ENCODE measurements at regions not wholly inside any gene's neighbourhood (a gene's known extent, or its start where the extent isn't known, plus 50 kb on each side); places are given as distances from the start of the nearest gene placed in this dataset.

- Mint-ChIP-seq H3K36me3 (no peaks in the 10 kb centered on the region), H3K27me3 (ENCODE audit: low read depth in 3 of 3) (peaks cover 2 to 6% (median 4%) of the 10 kb centered on the region in 3 donors)
Observed at GRCh38 chr19:5254944-5255343, 85.7 kb downstream of the PTPRS start.

GRCh38 chr19:5254543-5254942 is 86.1 kb downstream of the PTPRS start:
- H3K4me3 ChIP-seq (replicated peaks in 1 of 3; ENCODE audit: low read depth in 2 of 3, low read length in 3 of 3), result no peak overlapping the region
- H2AFZ ChIP-seq (ENCODE audit: insufficient read depth, low read depth, low read length, poor library complexity, severe bottlenecking), result no peak overlapping the region
- peaks cover 25 to 32% of the 10 kb centered on the region in 2 donors for H3K9me3 ChIP-seq (replicated peaks in 1 of 2; ENCODE audit: control insufficient read depth in 1 of 2, insufficient read depth in 1 of 2, low read length in 2 of 2)
- Mint-ChIP-seq H3K27ac (no peak overlapping the region), H3K9me3 (peaks cover 18 to 29% (median 25%) of the 10 kb centered on the region in 7 donors), H3K4me1 (no peaks in the 10 kb centered on the region), H3K36me3 (no peaks in the 10 kb centered on the region), H3K27me3 (ENCODE audit: low read depth in 3 of 3) (peaks cover 2 to 6% (median 4%) of the 10 kb centered on the region in 3 donors), H3K4me3 (no peak overlapping the region)
- no peaks in the 10 kb centered on the region for H3K36me3 ChIP-seq (replicated peaks in 1 of 2; ENCODE audit: control insufficient read depth in 1 of 2, insufficient read depth in 2 of 2, low read length in 2 of 2)
- WGBS (ENCODE audit: insufficient coverage), result 56% methylated on average over 2 of the region's 3 CpGs
- H3K4me1 ChIP-seq (ENCODE audit: control insufficient read depth in 1 of 2, insufficient read depth in 2 of 2, low read length in 2 of 2), result no peaks in the 10 kb centered on the region
- no peaks in the 10 kb centered on the region for H4K20me1 ChIP-seq (ENCODE audit: insufficient read depth, low read length)
- no peaks in the 10 kb centered on the region for H3K79me2 ChIP-seq (ENCODE audit: insufficient read depth, low read length)
- H3K9ac ChIP-seq (ENCODE audit: insufficient read depth, low read length, poor library complexity, severe bottlenecking), result no peak overlapping the region
- H3K27ac ChIP-seq (ENCODE audit: low read depth in 1 of 2, low read length in 2 of 2), result no peak overlapping the region
- no peaks in the 10 kb centered on the region for H3K27me3 ChIP-seq (ENCODE audit: control insufficient read depth in 2 of 2, insufficient read depth in 2 of 2, low read length in 2 of 2)
- no peak for TF ChIP-seq CTCF (IDR thresholded peaks at IDR 0.05)
- no peak for DNase-seq
- H3K4me2 ChIP-seq (replicated peaks; ENCODE audit: extremely low read depth, low read length, poor library complexity, severe bottlenecking), result no peak overlapping the region
- intact Hi-C loops (cut with micrococcal nuclease), result no loop called here

More at GRCh38 chr19:5254944-5255343, 85.7 kb downstream of the PTPRS start:
- intact Hi-C loops (cut with micrococcal nuclease), result no loop called here
- Histone ChIP-seq H3K27me3 (ENCODE audit: control insufficient read depth in 2 of 2, insufficient read depth in 2 of 2, low read length in 2 of 2) (no peaks in the 10 kb centered on the region), H3K9me3 (replicated peaks in 1 of 2; ENCODE audit: control insufficient read depth in 1 of 2, insufficient read depth in 1 of 2, low read length in 2 of 2) (peaks cover 25 to 32% of the 10 kb centered on the region in 2 donors), H3K79me2 (ENCODE audit: insufficient read depth, low read length) (no peaks in the 10 kb centered on the region), H4K20me1 (ENCODE audit: insufficient read depth, low read length) (no peaks in the 10 kb centered on the region), H3K4me1 (ENCODE audit: control insufficient read depth in 1 of 2, insufficient read depth in 2 of 2, low read length in 2 of 2) (no peaks in the 10 kb centered on the region), H3K4me2 (replicated peaks; ENCODE audit: extremely low read depth, low read length, poor library complexity, severe bottlenecking) (no peak overlapping the region), H3K27ac (ENCODE audit: low read depth in 1 of 2, low read length in 2 of 2) (no peak overlapping the region), H3K9ac (ENCODE audit: insufficient read depth, low read length, poor library complexity, severe bottlenecking) (no peak overlapping the region), H3K36me3 (replicated peaks in 1 of 2; ENCODE audit: control insufficient read depth in 1 of 2, insufficient read depth in 2 of 2, low read length in 2 of 2) (no peaks in the 10 kb centered on the region), H3K4me3 (replicated peaks in 1 of 3; ENCODE audit: low read depth in 2 of 3, low read length in 3 of 3) (no peak overlapping the region), H2AFZ (ENCODE audit: insufficient read depth, low read depth, low read length, poor library complexity, severe bottlenecking) (no peak overlapping the region)
- H3K4me3 Mint-ChIP-seq, result no peak overlapping the region
- 100% methylated on average over 1 of the region's 1 CpG for WGBS (ENCODE audit: insufficient coverage)
- no peak overlapping the region for H3K27ac Mint-ChIP-seq
- no peaks in the 10 kb centered on the region for H3K4me1 Mint-ChIP-seq
- DNase-seq, result no peak
- H3K9me3 Mint-ChIP-seq, result peaks cover 18 to 29% (median 25%) of the 10 kb centered on the region in 7 donors
- no peak for TF ChIP-seq CTCF (IDR thresholded peaks at IDR 0.05)

Measured in CD14-positive monocyte (primary cell).